Immature natural killer cell (primary cell): ENCODE measurements at regions not wholly inside any gene's neighbourhood (a gene's known extent, or its start where the extent isn't known, plus 50 kb on each side); places are given as distances from the start of the nearest gene placed in this dataset.

ENCODE experiments used
- DNase-seq, 3 donors: peaks; one replicate each; pipeline ENCODE4 v3.0.0; 2022; ENCODE audit warnings: mixed read lengths in 1 of 3
- H3K27ac Mint-ChIP-seq, 6 donors: one replicate each; pipeline ENCODE4 v1.8.0; 2020; ENCODE audit warnings: mixed read lengths in 6 of 6, mild to moderate bottlenecking in 5 of 6, inconsistent platforms in 4 of 6, moderate library complexity in 3 of 6
- H3K27me3 Mint-ChIP-seq, 3 donors: one replicate each; pipeline ENCODE4 v1.8.0; 2020 to 2021; ENCODE audit warnings: low read depth in 3 of 3, mild to moderate bottlenecking in 3 of 3, mixed read lengths in 3 of 3, moderate library complexity in 3 of 3, inconsistent platforms in 1 of 3
- H3K36me3 Mint-ChIP-seq, 3 donors: one replicate each; pipeline ENCODE4 v1.8.0; 2020; ENCODE audit warnings: mixed read lengths in 3 of 3, inconsistent platforms in 2 of 3, mild to moderate bottlenecking in 2 of 3
- H3K4me1 Mint-ChIP-seq, 2 donors: one replicate each; pipeline ENCODE4 v1.8.0; 2020; ENCODE audit warnings: inconsistent platforms in 2 of 2, mild to moderate bottlenecking in 2 of 2, mixed read lengths in 2 of 2, moderate library complexity in 1 of 2
- H3K4me3 Mint-ChIP-seq, 5 donors: one replicate each; pipeline ENCODE4 v1.8.0; 2020; ENCODE audit warnings: mild to moderate bottlenecking in 5 of 5, mixed read lengths in 5 of 5, inconsistent platforms in 3 of 5, moderate library complexity in 3 of 5
- H3K9me3 Mint-ChIP-seq, 6 donors: one replicate each; pipeline ENCODE4 v1.8.0; 2020; ENCODE audit warnings: mild to moderate bottlenecking in 6 of 6, mixed read lengths in 6 of 6, inconsistent platforms in 4 of 6, moderate library complexity in 3 of 6

- peaks cover 2 to 6% (median 4%) of the 10 kb centered on the region in 6 donors for H3K9me3 Mint-ChIP-seq
- H3K4me1 Mint-ChIP-seq, result no peaks in the 10 kb centered on the region
- peaks cover 1 to 2% (median 2%) of the 10 kb centered on the region in 3 donors for H3K27me3 Mint-ChIP-seq
- H3K4me3 Mint-ChIP-seq, result no peak overlapping the region
- no peak for DNase-seq
- no peak overlapping the region for H3K27ac Mint-ChIP-seq
- no peaks in the 10 kb centered on the region for H3K36me3 Mint-ChIP-seq
These were observed 144.9 kb upstream of the NCKAP5 start for GRCh38 chr2:133713049-133713580.

GRCh38 chr2:133716166-133716565 lies 147.9 kb upstream of the NCKAP5 start:
- no peak overlapping the region for H3K27ac Mint-ChIP-seq
- H3K9me3 Mint-ChIP-seq, result peaks cover 0 to 4% (median under 1%) of the 10 kb centered on the region in 6 donors

GRCh38 chr2:133717497-133717896 lies 149.2 kb upstream of the NCKAP5 start:
- Mint-ChIP-seq H3K36me3 (no peaks in the 10 kb centered on the region), H3K4me1 (no peaks in the 10 kb centered on the region), H3K27me3 (peaks cover 1 to 4% (median 2%) of the 10 kb centered on the region in 3 donors), H3K4me3 (no peak overlapping the region), H3K9me3 (peaks cover 0 to 3% (median under 1%) of the 10 kb centered on the region in 6 donors), H3K27ac (no peak overlapping the region)
- no peak for DNase-seq

More at GRCh38 chr2:133716166-133716565, 147.9 kb upstream of the NCKAP5 start:
- Mint-ChIP-seq H3K4me3 (no peak overlapping the region), H3K4me1 (no peaks in the 10 kb centered on the region), H3K36me3 (no peaks in the 10 kb centered on the region), H3K27me3 (peaks cover 1 to 4% (median 2%) of the 10 kb centered on the region in 3 donors)
- no peak for DNase-seq

DNA sequence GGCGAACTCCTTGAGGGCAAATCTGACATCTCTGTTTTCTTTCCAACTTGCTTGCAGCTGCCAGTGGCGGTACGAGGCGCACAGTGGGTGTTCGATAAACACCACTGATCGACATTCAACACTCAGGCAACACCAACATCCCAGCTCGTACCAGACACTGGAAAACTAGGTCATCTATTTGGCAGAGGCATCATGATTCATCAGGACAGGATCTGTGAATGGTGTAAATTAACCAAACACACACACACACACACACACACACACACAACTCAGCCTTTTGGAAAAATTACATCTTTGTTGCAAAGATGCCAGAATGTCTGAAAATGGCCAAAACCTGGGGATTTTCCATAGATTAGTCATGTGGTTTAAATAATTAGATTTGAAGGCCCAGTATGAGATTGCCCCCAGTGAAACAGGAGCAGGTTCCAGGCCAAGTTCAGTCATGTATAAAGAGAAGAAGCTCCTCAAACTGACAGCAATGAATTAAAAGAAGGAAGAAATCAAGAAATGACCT lies 150.5 kb upstream of the NCKAP5 start:
- H3K27me3 Mint-ChIP-seq, result peaks cover 0 to 4% (median 1%) of the 10 kb centered on the region in 3 donors
- no peaks in the 10 kb centered on the region for H3K4me1 Mint-ChIP-seq
- H3K27ac Mint-ChIP-seq, result no peak overlapping the region
- no peak overlapping the region for H3K4me3 Mint-ChIP-seq
- H3K9me3 Mint-ChIP-seq, result peaks cover 0 to 5% (median 0%) of the 10 kb centered on the region in 6 donors
- DNase-seq, result no peak
- H3K36me3 Mint-ChIP-seq, result no peaks in the 10 kb centered on the region

- peaks cover 0 to 4% (median 1%) of the 10 kb centered on the region in 3 donors for H3K27me3 Mint-ChIP-seq
- no peaks in the 10 kb centered on the region for H3K36me3 Mint-ChIP-seq
- no peak for DNase-seq
- peaks cover 0 to 5% (median 0%) of the 10 kb centered on the region in 6 donors for H3K9me3 Mint-ChIP-seq
- no peak overlapping the region for H3K4me3 Mint-ChIP-seq
- no peaks in the 10 kb centered on the region for H3K4me1 Mint-ChIP-seq
- no peak overlapping the region for H3K27ac Mint-ChIP-seq
These were observed 152.2 kb upstream of the NCKAP5 start for GRCh38 chr2:133720429-133720828.

DNA sequence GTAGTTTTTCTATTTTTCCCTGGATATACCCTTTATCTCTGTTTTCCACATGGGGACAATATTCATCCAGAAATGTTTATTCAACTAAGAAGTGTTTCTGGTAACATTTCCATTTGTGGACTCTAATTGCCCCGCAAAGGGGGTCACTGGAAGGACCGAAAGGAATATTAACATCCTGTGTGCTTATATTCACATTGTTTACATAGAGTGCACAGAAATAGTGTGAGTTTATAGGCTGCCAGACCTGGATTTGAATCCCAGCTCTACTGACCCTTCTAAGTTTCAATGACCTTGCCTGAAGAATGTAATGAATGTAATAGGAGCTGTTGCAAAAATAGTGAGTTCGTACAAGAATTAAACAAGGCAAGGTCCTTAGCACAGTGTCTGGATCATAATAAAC lies 152.9 kb upstream of the NCKAP5 start:
- no peaks in the 10 kb centered on the region for H3K36me3 Mint-ChIP-seq
- DNase-seq, result no peak
- peaks cover 0 to 5% (median 0%) of the 10 kb centered on the region in 6 donors for H3K9me3 Mint-ChIP-seq
- no peak overlapping the region for H3K27ac Mint-ChIP-seq
- no peaks in the 10 kb centered on the region for H3K4me1 Mint-ChIP-seq
- H3K4me3 Mint-ChIP-seq, result no peak overlapping the region
- peaks cover 0 to 4% (median 1%) of the 10 kb centered on the region in 3 donors for H3K27me3 Mint-ChIP-seq

DNA sequence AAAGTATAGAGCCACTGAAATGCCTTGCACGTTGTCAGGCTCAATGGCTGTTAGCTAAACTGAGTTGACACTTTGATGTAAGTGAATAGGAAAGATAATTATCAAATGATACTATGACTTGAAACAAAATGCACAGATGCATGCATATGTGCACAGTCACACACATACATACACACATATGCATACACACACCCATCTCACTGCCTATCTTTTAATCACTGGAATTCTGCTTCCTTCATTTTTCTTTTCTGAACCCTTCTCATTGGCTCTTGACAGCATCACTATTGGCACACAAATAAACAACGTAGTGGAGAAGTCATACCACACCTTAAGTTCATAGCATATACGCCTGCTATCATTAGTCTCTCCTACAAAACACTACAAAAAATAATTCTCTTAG lies 154.9 kb upstream of the NCKAP5 start:
- Mint-ChIP-seq H3K9me3 (peaks cover 0 to 5% (median 0%) of the 10 kb centered on the region in 6 donors), H3K4me3 (no peak overlapping the region), H3K36me3 (no peaks in the 10 kb centered on the region), H3K27ac (no peak overlapping the region), H3K4me1 (no peaks in the 10 kb centered on the region), H3K27me3 (peaks cover 0 to 6% (median 0%) of the 10 kb centered on the region in 3 donors)
- DNase-seq, result no peak

DNA sequence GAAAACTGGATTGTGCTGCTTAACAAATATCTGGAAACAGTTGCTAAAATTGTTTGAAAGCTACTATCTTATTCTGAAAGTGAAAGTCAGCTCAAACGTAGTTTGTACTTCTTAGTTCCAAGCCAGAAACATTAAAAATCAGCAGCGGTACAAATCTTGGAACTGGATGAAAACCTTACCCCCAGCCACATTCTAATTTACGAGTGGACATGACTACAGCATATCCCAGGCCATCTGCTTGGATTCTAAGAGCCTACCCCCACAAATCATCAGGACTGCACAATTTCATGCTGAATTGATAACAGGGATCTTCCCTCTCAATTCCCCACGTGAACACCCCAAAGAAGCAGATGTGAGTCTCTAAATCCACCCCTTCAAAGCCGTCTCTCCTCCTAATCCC lies 158.7 kb upstream of the NCKAP5 start:
- H3K27me3 Mint-ChIP-seq, result peaks cover 0 to 2% (median 2%) of the 10 kb centered on the region in 3 donors
- no peak overlapping the region for H3K27ac Mint-ChIP-seq
- DNase-seq, result no peak
- H3K36me3 Mint-ChIP-seq, result no peaks in the 10 kb centered on the region
- no peak overlapping the region for H3K4me3 Mint-ChIP-seq
- peaks cover 0 to 5% (median 2%) of the 10 kb centered on the region in 6 donors for H3K9me3 Mint-ChIP-seq
- no peaks in the 10 kb centered on the region for H3K4me1 Mint-ChIP-seq

GRCh38 chr2:133732059-133732458 lies 163.8 kb upstream of the NCKAP5 start:
- Mint-ChIP-seq H3K27ac (no peak overlapping the region), H3K27me3 (peaks cover 0 to 2% (median 2%) of the 10 kb centered on the region in 3 donors), H3K36me3 (no peaks in the 10 kb centered on the region), H3K4me1 (no peaks in the 10 kb centered on the region), H3K4me3 (no peak overlapping the region), H3K9me3 (peaks cover 0 to 11% (median 6%) of the 10 kb centered on the region in 6 donors)
- DNase-seq, result no peak

DNA sequence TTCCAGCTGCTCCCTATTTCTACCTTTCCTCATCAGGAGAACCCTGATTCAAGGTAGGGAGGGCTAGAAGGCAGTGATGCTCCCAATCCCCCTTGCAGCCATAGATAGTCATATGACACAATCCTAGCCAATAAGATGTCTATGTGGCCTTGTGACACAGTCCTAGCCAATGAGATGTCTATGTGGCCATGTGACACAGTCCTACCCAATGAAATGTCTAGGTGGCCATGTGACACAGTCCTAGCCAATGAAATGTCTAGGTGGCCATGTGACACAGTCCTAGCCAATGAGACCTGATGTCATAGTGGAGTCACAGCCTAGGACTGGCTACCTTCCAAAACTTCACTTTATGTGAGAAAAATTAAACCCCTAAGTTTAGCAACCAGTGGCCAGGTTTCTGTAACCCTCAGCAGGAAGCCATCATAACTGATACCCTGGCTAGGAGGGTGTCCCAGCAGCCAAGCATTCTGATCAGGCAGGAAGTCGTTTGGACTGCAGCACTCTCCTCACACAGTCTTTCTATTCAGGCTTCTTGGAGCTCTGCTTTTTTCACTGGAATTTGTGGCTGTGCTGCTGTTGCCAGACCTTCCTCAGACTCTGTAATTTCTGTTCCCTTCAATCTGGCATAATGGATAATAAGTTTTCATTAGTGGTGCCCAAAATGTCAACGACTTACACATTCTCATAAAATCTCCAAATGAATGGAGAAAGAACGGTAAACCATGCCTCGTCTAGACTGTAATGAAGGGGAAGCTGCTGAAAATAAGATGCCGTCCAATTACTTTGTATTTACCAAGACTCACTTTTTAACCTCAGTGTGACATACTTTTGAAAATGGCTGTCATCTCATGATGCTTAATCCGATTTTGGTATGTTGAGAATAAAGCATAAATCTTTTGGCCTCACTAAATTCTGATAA lies 165.0 kb upstream of the NCKAP5 start:
- Mint-ChIP-seq H3K4me1 (no peaks in the 10 kb centered on the region), H3K36me3 (no peaks in the 10 kb centered on the region), H3K9me3 (peaks cover 0 to 11% (median 5%) of the 10 kb centered on the region in 6 donors), H3K27me3 (peaks cover 0 to 2% (median 0%) of the 10 kb centered on the region in 3 donors), H3K27ac (no peak overlapping the region), H3K4me3 (no peak overlapping the region)
- no peak for DNase-seq

- Mint-ChIP-seq H3K9me3 (peaks cover 0 to 11% (median 5%) of the 10 kb centered on the region in 6 donors), H3K27me3 (peaks cover 0 to 2% (median 0%) of the 10 kb centered on the region in 3 donors), H3K4me1 (no peaks in the 10 kb centered on the region), H3K27ac (no peak overlapping the region), H3K36me3 (no peaks in the 10 kb centered on the region), H3K4me3 (no peak overlapping the region)
- DNase-seq, result no peak
These were observed 165.6 kb upstream of the NCKAP5 start for GRCh38 chr2:133733901-133734255.

DNA sequence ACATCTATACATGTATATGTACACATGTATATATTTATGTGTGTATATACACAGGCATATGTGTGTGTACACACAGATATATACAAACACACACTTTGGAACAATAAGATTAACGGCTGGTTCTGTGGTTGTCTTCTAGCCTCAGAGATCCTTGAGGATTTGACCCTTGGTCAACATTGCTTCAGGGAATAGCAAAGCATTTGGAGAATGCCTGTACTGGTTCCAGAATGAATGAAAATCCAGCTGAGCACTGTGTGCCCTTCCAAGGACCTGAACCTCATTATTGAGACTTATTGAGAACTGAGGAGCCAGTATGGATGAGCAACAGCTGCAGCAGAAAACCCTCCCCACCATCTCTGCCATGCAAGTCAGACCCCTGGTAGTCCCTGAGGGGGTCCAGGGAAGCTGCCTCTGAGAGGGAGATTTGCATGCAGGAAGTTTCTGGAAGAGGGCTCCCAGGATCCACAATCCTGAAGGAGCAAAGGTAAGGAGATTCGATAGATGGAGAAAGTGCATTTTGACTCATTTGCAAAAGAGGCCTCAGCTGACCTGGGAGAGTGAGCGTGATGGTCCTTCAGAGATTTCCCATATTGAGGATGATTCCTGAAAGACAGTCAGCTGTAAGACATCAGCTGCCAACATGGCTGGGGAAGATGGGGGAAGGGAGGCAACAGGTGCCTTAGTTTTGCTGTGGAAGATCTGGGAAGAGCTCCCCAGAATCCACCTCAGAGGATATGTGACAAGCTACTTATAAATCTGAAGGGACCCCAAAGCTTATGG lies 166.6 kb upstream of the NCKAP5 start:
- Mint-ChIP-seq H3K4me3 (no peak overlapping the region), H3K27ac (no peak overlapping the region)

DNA sequence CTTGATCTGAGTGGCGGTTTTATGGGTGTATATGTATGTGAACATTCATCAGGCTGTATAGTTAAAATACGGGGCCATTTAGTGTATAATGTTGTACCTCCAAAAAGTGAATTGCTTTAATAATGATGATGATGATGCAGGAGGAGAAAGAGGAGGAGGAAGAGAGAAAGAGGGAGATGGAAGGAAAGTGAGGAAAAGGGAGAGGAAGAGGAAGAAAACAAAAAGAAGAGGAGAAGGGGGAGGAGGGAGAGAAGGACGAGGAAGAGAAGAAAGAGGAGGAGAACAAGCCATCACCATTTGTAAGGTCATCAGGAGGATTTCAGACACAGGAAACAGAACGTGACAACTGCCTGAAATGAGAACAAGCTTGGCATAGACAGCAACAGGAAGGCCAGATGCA lies 168.4 kb upstream of the NCKAP5 start:
- no peaks in the 10 kb centered on the region for H3K4me1 Mint-ChIP-seq
- no peak for DNase-seq
- H3K9me3 Mint-ChIP-seq, result peaks cover 0 to 11% (median 4%) of the 10 kb centered on the region in 6 donors

More for the DNA sequence above, 166.6 kb upstream of the NCKAP5 start:
- Mint-ChIP-seq H3K4me1 (no peaks in the 10 kb centered on the region), H3K27me3 (peaks cover 0 to 2% (median 0%) of the 10 kb centered on the region in 3 donors), H3K9me3 (peaks cover 0 to 11% (median 5%) of the 10 kb centered on the region in 6 donors), H3K36me3 (no peaks in the 10 kb centered on the region)
- DNase-seq, result no peak

More for the DNA sequence above, 168.4 kb upstream of the NCKAP5 start:
- no peak overlapping the region for H3K4me3 Mint-ChIP-seq
- no peaks in the 10 kb centered on the region for H3K27me3 Mint-ChIP-seq
- no peaks in the 10 kb centered on the region for H3K36me3 Mint-ChIP-seq
- H3K27ac Mint-ChIP-seq, result no peak overlapping the region
